IMR-90 (cell line): ENCODE measurements at regions not wholly inside any gene's neighbourhood (a gene's known extent, or its start where the extent isn't known, plus 50 kb on each side); places are given as distances from the start of the nearest gene placed in this dataset.

Experiments
- ATAC-seq: fragments of 200-7000 bp; cut with Tn5 transposase; 2 replicates; pipeline ENCODE4 v1.9.1; 2020; ENCODE audit warnings: low read depth, mild to moderate bottlenecking, moderate library complexity
- BruUV-seq: library from RNA; stranded (reverse); fragments of 400-500 nt; replicated peaks from 2 replicates; lab custom pipeline; 2021; lab: Mats Ljungman, UMichigan
- CTCF ChIA-PET: fragments of 300-600 bp; formaldehyde crosslinking; extraction: SDS; loops from one replicate; lab custom pipeline; 2021; ENCODE audit warnings: antibody characterized with exemption; lab: Yijun Ruan, JAX
- POLR2A ChIA-PET: fragments of 300-600 bp; sonication (Branson Sonifier 250); formaldehyde crosslinking; loops from one replicate; lab custom pipeline; 2022; ENCODE audit warnings: antibody characterized with exemption; ENCODE audit not compliant: unreplicated experiment; lab: Charles Lee
- DNase-seq: peaks from one replicate; pipeline ENCODE4 v3.0.0; 2013
- H2AFZ ChIP-seq: replicated peaks from 2 replicates; pipeline ENCODE3; 2013; ENCODE audit warnings: low read length, mild to moderate bottlenecking; ENCODE audit not compliant: poor library complexity
- H2AK5ac ChIP-seq: 2 replicates; pipeline ENCODE4 v1.6.1; 2013; ENCODE audit warnings: low read depth, low read length, inconsistent platforms
- H2AK9ac ChIP-seq: replicated peaks from 2 replicates; pipeline ENCODE3; 2013; ENCODE audit warnings: mild to moderate bottlenecking, low read depth, low read length, moderate library complexity; ENCODE audit not compliant: poor library complexity
- H2BK120ac ChIP-seq: 2 replicates; pipeline ENCODE4 v1.6.1; 2013; ENCODE audit warnings: low read depth, low read length, inconsistent platforms
- H2BK15ac ChIP-seq: 3 replicates; pipeline ENCODE4 v1.6.1; 2013; ENCODE audit warnings: low read depth, low read length, inconsistent platforms
- H2BK20ac ChIP-seq: 2 replicates; pipeline ENCODE4 v1.6.1; 2013; ENCODE audit warnings: low read depth, mild to moderate bottlenecking, inconsistent platforms, low read length, moderate library complexity
- H2BK5ac ChIP-seq: 2 replicates; pipeline ENCODE4 v1.6.1; 2013; ENCODE audit warnings: mild to moderate bottlenecking, low read depth, low read length, inconsistent platforms; ENCODE audit not compliant: poor library complexity, severe bottlenecking
- H3K14ac ChIP-seq: replicated peaks from 2 replicates; pipeline ENCODE4 v1.6.1; 2013; ENCODE audit warnings: low read depth, low read length, inconsistent platforms
- H3K18ac ChIP-seq: 2 replicates; pipeline ENCODE4 v1.6.1; 2013; ENCODE audit warnings: low read depth, low read length, control low read depth
- H3K23ac ChIP-seq: 2 replicates; pipeline ENCODE4 v1.6.1; 2013; ENCODE audit warnings: low read depth, low read length, inconsistent platforms
- H3K27ac ChIP-seq: 2 replicates; pipeline ENCODE4 v1.5.1; 2013; ENCODE audit warnings: mild to moderate bottlenecking, control low read depth, low read length; ENCODE audit not compliant: insufficient read depth
- H3K27me3 ChIP-seq: 2 replicates; pipeline ENCODE4 v1.6.1; 2013; ENCODE audit warnings: low read length; ENCODE audit not compliant: control insufficient read depth, insufficient read depth
- H3K36me3 ChIP-seq: 2 replicates; pipeline ENCODE4 v1.6.1; 2013; ENCODE audit warnings: low read length, mixed read lengths; ENCODE audit not compliant: control insufficient read depth, insufficient read depth
- H3K4ac ChIP-seq: 2 replicates; pipeline ENCODE4 v1.6.1; 2013; ENCODE audit warnings: low read depth, low read length, inconsistent platforms
- H3K4me1 ChIP-seq: 2 replicates; pipeline ENCODE4 v1.6.1; 2013; ENCODE audit warnings: low read length, mixed read lengths; ENCODE audit not compliant: control insufficient read depth, insufficient read depth
- H3K4me2 ChIP-seq: 2 replicates; pipeline ENCODE4 v1.6.1; 2013; ENCODE audit warnings: low read depth, mild to moderate bottlenecking, control low read depth, low read length, moderate library complexity
- H3K4me3 ChIP-seq: 2 replicates; pipeline ENCODE4 v1.5.1; 2013; ENCODE audit warnings: low read depth, mild to moderate bottlenecking, control low read depth, low read length, moderate library complexity; ENCODE audit not compliant: insufficient read depth
- H3K56ac ChIP-seq: 2 replicates; pipeline ENCODE4 v1.6.1; 2013; ENCODE audit warnings: low read length, inconsistent platforms; ENCODE audit not compliant: insufficient read depth; ENCODE audit errors: extremely low read depth
- H3K79me1 ChIP-seq, 2 experiments: 2 replicates each; pipeline ENCODE4 v1.6.1; 2013; ENCODE audit warnings: low read length in 2 of 2, inconsistent platforms in 1 of 2, low read depth in 1 of 2
- H3K9ac ChIP-seq: 2 replicates; pipeline ENCODE4 v1.6.1; 2013; ENCODE audit warnings: low read depth, low read length, control low read depth
- H3K9me1 ChIP-seq: 2 replicates; pipeline ENCODE4 v1.6.1; 2013; ENCODE audit warnings: low read length, inconsistent platforms; ENCODE audit not compliant: insufficient read depth
- H3K9me3 ChIP-seq: 2 replicates; pipeline ENCODE4 v1.6.1; 2013; ENCODE audit warnings: low read length; ENCODE audit not compliant: control insufficient read depth, insufficient read depth
- H4K20me1 ChIP-seq: 2 replicates; pipeline ENCODE4 v1.6.1; 2013; ENCODE audit warnings: low read length, inconsistent platforms; ENCODE audit not compliant: insufficient read depth
- H4K5ac ChIP-seq: 2 replicates; pipeline ENCODE4 v1.6.1; 2013; ENCODE audit warnings: mild to moderate bottlenecking, low read depth, low read length, control low read depth
- H4K8ac ChIP-seq, 2 experiments: 2 replicates each; pipeline ENCODE4 v1.6.1; 2013; ENCODE audit warnings: low read depth in 2 of 2, low read length in 2 of 2, control low read depth in 1 of 2, inconsistent platforms in 1 of 2
- H4K91ac ChIP-seq: 2 replicates; pipeline ENCODE4 v1.6.1; 2013; ENCODE audit warnings: low read depth, low read length, inconsistent platforms; ENCODE audit not compliant: insufficient read depth
- BHLHE40 ChIP-seq: fragments of 150-350 bp; IDR thresholded peaks from 2 replicates; pipeline ENCODE4 v1.6.1; 2016; ENCODE audit warnings: mild to moderate bottlenecking, low read depth, low read length
- CTCF ChIP-seq: conservative IDR thresholded peaks from 2 replicates; pipeline ENCODE4 v1.5.1; 2012; ENCODE audit warnings: mild to moderate bottlenecking, low read depth, low read length, improper control_type of control experiment
- ELK1 ChIP-seq: fragments of 150-350 bp; IDR thresholded peaks from 2 replicates; pipeline ENCODE4 v1.6.1; 2016; ENCODE audit warnings: low read depth, mild to moderate bottlenecking, low read length, moderate library complexity, borderline replicate concordance
- MAZ ChIP-seq: IDR thresholded peaks from 2 replicates; pipeline ENCODE4 v1.6.1; 2012; ENCODE audit warnings: low read depth, mild to moderate bottlenecking, low read length, improper control_type of control experiment, moderate library complexity, borderline replicate concordance
- NFE2L2 ChIP-seq: fragments of 150-350 bp; IDR thresholded peaks from 2 replicates; pipeline ENCODE4 v1.6.1; 2016; ENCODE audit warnings: low read depth, mild to moderate bottlenecking, low read length
- POLR2A ChIP-seq: IDR thresholded peaks from 2 replicates; pipeline ENCODE4 v1.6.1; 2012; ENCODE audit warnings: mild to moderate bottlenecking, low read depth, low read length
- RAD21 ChIP-seq: IDR thresholded peaks from 2 replicates; pipeline ENCODE4 v1.6.1; 2012; ENCODE audit warnings: low read length, improper control_type of control experiment
- USF2 ChIP-seq: fragments of 150-350 bp; IDR thresholded peaks from 2 replicates; pipeline ENCODE4 v1.6.1; 2017; ENCODE audit warnings: mild to moderate bottlenecking, antibody characterized with exemption, low read length, low read depth
- WGBS, 2 experiments: methylation state at CpG; one replicate each; pipeline versions ENCODE4 v1.1.5 to v1.1.7; 2013; ENCODE audit warnings: missing lambda C conversion rate in 2 of 2; ENCODE audit not compliant: insufficient read length in 1 of 2; ENCODE audit errors: extremely low coverage in 2 of 2; 5-methylcytosine and 5-hydroxymethylcytosine counted together
- dilution Hi-C: fragments of 300-500 bp; cut with HindIII; formaldehyde crosslinking; loops from one replicate; pipeline ENCODE4 v1.14.3; 2018; ENCODE audit warnings: low sequenced_read_pairs; ENCODE audit not compliant: unreplicated experiment
- in situ Hi-C: fragments of 300-500 bp; cut with MboI; formaldehyde crosslinking; loops from 3 replicates; pipeline ENCODE4 v1.14.3; 2019; ENCODE audit warnings: low sequenced_read_pairs, inconsistent platforms, mixed read lengths
- intact Hi-C: fragments of 100-400 bp; cut with micrococcal nuclease; formaldehyde crosslinking; loops from 2 replicates; pipeline ENCODE4 v1.10.0; 2022

- Histone ChIP-seq H3K56ac (no peak overlapping the region), H2BK5ac (no peak overlapping the region), H3K27ac (no peak overlapping the region), H2AK5ac (no peak overlapping the region), H2BK15ac (no peak overlapping the region), H4K8ac (no peak overlapping the region), H3K36me3 (no peaks in the 10 kb centered on the region), H3K4ac (no peak overlapping the region), H3K9ac (no peak overlapping the region), H3K9me1 (no peaks in the 10 kb centered on the region), H2BK120ac (no peak overlapping the region), H3K14ac (no peak overlapping the region), H4K91ac (no peak overlapping the region), H3K79me1 (no peaks in the 10 kb centered on the region), H3K4me2 (no peak overlapping the region), H3K9me3 (no peaks in the 10 kb centered on the region), H3K27me3 (no peaks in the 10 kb centered on the region), H4K5ac (no peak overlapping the region), H3K18ac (no peak overlapping the region), H3K4me3 (no peak overlapping the region), H2AFZ (no peak overlapping the region), H3K4me1 (no peaks in the 10 kb centered on the region), H4K20me1 (no peaks in the 10 kb centered on the region), H2AK9ac (no peak overlapping the region), H3K23ac (no peak overlapping the region), H2BK20ac (no peak overlapping the region)
- ChIA-PET CTCF (no interaction called here), POLR2A (no interaction called here)
- ATAC-seq (no peak), DNase-seq (no peak)
- in situ Hi-C loops (no loop called here), intact Hi-C loops (no loop called here), dilution Hi-C loops (no loop called here)
- WGBS, 2 experiments, result no CpG with 5 or more reads among the region's 4 CpGs
- no peak for TF ChIP-seq BHLHE40
- TF ChIP-seq POLR2A, result no peak
- TF ChIP-seq USF2, result no peak
- no peak for TF ChIP-seq CTCF
- TF ChIP-seq NFE2L2, result no peak
- TF ChIP-seq MAZ, result no peak
- no peak for TF ChIP-seq ELK1
- no peak for TF ChIP-seq RAD21
- no TSS peak for BruUV-seq
Measured at GRCh38 chr6:93886416-93886815, 467.1 kb upstream of the EPHA7 start.
